ENCODE measurements at regions not wholly inside any gene's neighbourhood (a gene's known extent, or its start where the extent isn't known, plus 50 kb on each side); places are given as distances from the start of the nearest gene placed in this dataset.

- no peak overlapping the region for H3K9ac ChIP-seq (replicated peaks in 1 of 4; ENCODE audit: extremely low read depth in 1 of 4, low read depth in 3 of 4, low read length in 3 of 4)
- CTCF ChIA-PET (ENCODE audit: partially characterized antibody) = interaction anchor here (0.7 to 1.6 kb wide), 25 partner anchors 10 to 655 kb away, joined by 3 to 13 read pairs (median 4); partner anchors contain the start of gene DACT1
- H2BK12ac ChIP-seq (ENCODE audit: low read depth, low read length) = no peak overlapping the region
- peak; percentile 57 for FAIRE-seq
- DNase-seq (ENCODE audit: low read depth in 1 of 2, low spot score in 2 of 2) = no peak
- H4K8ac ChIP-seq (ENCODE audit: extremely low read depth, insufficient read depth, low read length) = no peak overlapping the region
- no peak overlapping the region for H3K4me3 ChIP-seq (ENCODE audit: extremely low read depth in 1 of 4, insufficient read depth in 2 of 4, low read depth in 3 of 4, low read length in 4 of 4)
- TF ChIP-seq HDAC2 (IDR thresholded peaks at IDR 0.05; ENCODE audit: borderline replicate concordance in 1 of 2, low read depth in 2 of 2, low read length in 2 of 2) = no peak
- TF ChIP-seq RAD21 (IDR thresholded peaks at IDR 0.05 in 1 of 2, conservative IDR thresholded peaks at IDR 0.05 in 1 of 2; ENCODE audit: low read depth in 2 of 2, low read length in 2 of 2) = peak; percentile 87 to 89
- no peak for TF ChIP-seq CBX8 (IDR thresholded peaks at IDR 0.05; ENCODE audit: borderline replicate concordance, low read depth, low read length)
- TF ChIP-seq, protein P1, sequence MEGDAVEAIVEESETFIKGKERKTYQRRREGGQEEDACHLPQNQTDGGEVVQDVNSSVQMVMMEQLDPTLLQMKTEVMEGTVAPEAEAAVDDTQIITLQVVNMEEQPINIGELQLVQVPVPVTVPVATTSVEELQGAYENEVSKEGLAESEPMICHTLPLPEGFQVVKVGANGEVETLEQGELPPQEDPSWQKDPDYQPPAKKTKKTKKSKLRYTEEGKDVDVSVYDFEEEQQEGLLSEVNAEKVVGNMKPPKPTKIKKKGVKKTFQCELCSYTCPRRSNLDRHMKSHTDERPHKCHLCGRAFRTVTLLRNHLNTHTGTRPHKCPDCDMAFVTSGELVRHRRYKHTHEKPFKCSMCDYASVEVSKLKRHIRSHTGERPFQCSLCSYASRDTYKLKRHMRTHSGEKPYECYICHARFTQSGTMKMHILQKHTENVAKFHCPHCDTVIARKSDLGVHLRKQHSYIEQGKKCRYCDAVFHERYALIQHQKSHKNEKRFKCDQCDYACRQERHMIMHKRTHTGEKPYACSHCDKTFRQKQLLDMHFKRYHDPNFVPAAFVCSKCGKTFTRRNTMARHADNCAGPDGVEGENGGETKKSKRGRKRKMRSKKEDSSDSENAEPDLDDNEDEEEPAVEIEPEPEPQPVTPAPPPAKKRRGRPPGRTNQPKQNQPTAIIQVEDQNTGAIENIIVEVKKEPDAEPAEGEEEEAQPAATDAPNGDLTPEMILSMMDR (IDR thresholded peaks at IDR 0.05; ENCODE audit: control extremely low read depth in 1 of 3, insufficient read depth in 1 of 3, low read depth in 1 of 3, low read length in 3 of 3) = peak in 2 of 3 experiments; percentile 56 to 63; a peak in 3 of 4 replicates
- H3K4me2 ChIP-seq (ENCODE audit: insufficient read depth in 1 of 2, low read depth in 2 of 2, low read length in 2 of 2) = no peak overlapping the region
- no peak overlapping the region for H2BK15ac ChIP-seq (ENCODE audit: low read length)
- H3K23ac ChIP-seq (ENCODE audit: insufficient read length) = no peak overlapping the region
- H3K36me3 ChIP-seq (ENCODE audit: control insufficient read depth in 2 of 4, insufficient read depth in 4 of 4, low read length in 3 of 4) = no peaks in the 10 kb centered on the region
- no peak overlapping the region for H3K18ac ChIP-seq (ENCODE audit: extremely low read depth, low read length)
- no peak overlapping the region for H3K27ac ChIP-seq (ENCODE audit: low read depth, low read length)
- no peak overlapping the region for H2BK120ac ChIP-seq (replicated peaks; ENCODE audit: low read depth, low read length)
- H3K79me1 ChIP-seq (ENCODE audit: low read depth, low read length) = no peaks in the 10 kb centered on the region
- no peak overlapping the region for H3K14ac ChIP-seq (ENCODE audit: insufficient read length)
- no peak overlapping the region for H3K56ac ChIP-seq (replicated peaks; ENCODE audit: insufficient read length, low read depth, low read length)
- H3K79me2 ChIP-seq (ENCODE audit: control insufficient read depth in 1 of 2, insufficient read depth in 2 of 2, low read length in 2 of 2) = no peaks in the 10 kb centered on the region
- no peak overlapping the region for H3K4ac ChIP-seq (replicated peaks; ENCODE audit: insufficient read length, low read depth, low read length)
- H2BK20ac ChIP-seq (ENCODE audit: low read length) = no peak overlapping the region
- H3K9me3 ChIP-seq (ENCODE audit: insufficient read depth in 2 of 2, low read depth in 1 of 2, low read length in 1 of 2) = peaks cover 0 to 8% of the 10 kb centered on the region in 2 experiments; a peak in 1 of 4 replicates
- no peaks in the 10 kb centered on the region for H3K23me2 ChIP-seq (ENCODE audit: low read depth, low read length)
- H4K91ac ChIP-seq (replicated peaks; ENCODE audit: insufficient read length, low read length) = no peak overlapping the region
- H4K5ac ChIP-seq (ENCODE audit: insufficient read length, low read depth, low read length) = no peak overlapping the region
- H4K20me1 ChIP-seq (replicated peaks in 1 of 2; ENCODE audit: control insufficient read depth in 1 of 2, insufficient read depth in 2 of 2, low read length in 2 of 2) = no peaks in the 10 kb centered on the region
- H3K4me1 ChIP-seq (replicated peaks in 1 of 4; ENCODE audit: control insufficient read depth in 3 of 4, insufficient read depth in 4 of 4, low read length in 3 of 4) = no peaks in the 10 kb centered on the region
- H3K27me3 ChIP-seq (replicated peaks in 1 of 4; ENCODE audit: control insufficient read depth in 3 of 4, extremely low read depth in 1 of 4, insufficient read depth in 3 of 4, low read length in 3 of 4) = no peaks in the 10 kb centered on the region
- POLR2A ChIA-PET (ENCODE audit: partially characterized antibody) = no interaction called here
- H2AK5ac ChIP-seq (ENCODE audit: low read depth, low read length) = no peak overlapping the region
- H2AFZ ChIP-seq (ENCODE audit: low read length) = no peak overlapping the region
- H2BK5ac ChIP-seq (ENCODE audit: low read depth, low read length) = no peak overlapping the region
Measured at GRCh38 chr14:59055439-59056045, 132.9 kb upstream of the DAAM1 start.
